Stomach (tissue), 4 donors: ENCODE measurements at regions not wholly inside any gene's neighbourhood (a gene's known extent, or its start where the extent isn't known, plus 50 kb on each side); places are given as distances from the start of the nearest gene placed in this dataset.

Experiments used
- CTCF ChIP-seq, 7 experiments: fragments of 450-650 bp in 4 of 7; fragments of 200-600 bp in 3 of 7; sonication (generic) in 3 of 7; IDR thresholded peaks; one replicate each; pipeline ENCODE4 v1.5.1; 2016 to 2019; ENCODE audit warnings: antibody characterized with exemption in 7 of 7, control low read depth in 2 of 7, mild to moderate bottlenecking in 1 of 7
- POLR2A ChIP-seq, 4 donors: fragments of 450-650 bp; IDR thresholded peaks; one replicate each; pipeline ENCODE4 v1.6.1; 2016; ENCODE audit warnings: antibody characterized with exemption in 4 of 4, control low read depth in 2 of 4, mild to moderate bottlenecking in 1 of 4, moderate library complexity in 1 of 4
- POLR2AphosphoS5 ChIP-seq, 3 donors: sonication (generic); formaldehyde crosslinking; IDR thresholded peaks; one replicate each; pipeline ENCODE4 v1.6.1; 2016; ENCODE audit warnings: antibody characterized with exemption in 3 of 3

GRCh38 chr13:82569581-82569980 lies 1312.7 kb downstream of the SLITRK1 start:
- TF ChIP-seq CTCF (IDR thresholded peaks at IDR 0.05) (no peak), POLR2A (IDR thresholded peaks at IDR 0.05) (no peak), POLR2AphosphoS5 (IDR thresholded peaks at IDR 0.05) (no peak)
